Eye (tissue), 1 donor: ENCODE measurements at regions not wholly inside any gene's neighbourhood (a gene's known extent, or its start where the extent isn't known, plus 50 kb on each side); places are given as distances from the start of the nearest gene placed in this dataset.

ENCODE experiments used
- DNase-seq: peaks from one replicate; pipeline ENCODE4 v3.0.0-alpha.2; 2015

- peak; percentile 71 for DNase-seq
Observed at GRCh38 chr10:58971796-58972491, 204.5 kb upstream of the PHYHIPL start.

- peak; percentile 86 for DNase-seq
Observed at GRCh38 chr10:58972576-58973234, 203.7 kb upstream of the PHYHIPL start.

- DNase-seq, result no peak
Observed at GRCh38 chr10:58973235-58973595, 203.2 kb upstream of the PHYHIPL start.

- DNase-seq, result no peak
Observed at GRCh38 chr10:58976254-58976653, 200.2 kb upstream of the PHYHIPL start.

GRCh38 chr10:58979711-58980110 is 196.7 kb upstream of the PHYHIPL start:
- peak; percentile 22 for DNase-seq

GRCh38 chr10:58980826-58981415 is 195.5 kb upstream of the PHYHIPL start:
- peak; percentile 73 for DNase-seq

- peak; percentile 94 for DNase-seq
Observed at GRCh38 chr10:58981846-58982245, 194.6 kb upstream of the PHYHIPL start.

GRCh38 chr10:58982470-58983239 is 193.8 kb upstream of the PHYHIPL start:
- DNase-seq, result peak; percentile 55

GRCh38 chr10:58985216-58985615 is 191.2 kb upstream of the PHYHIPL start:
- DNase-seq, result no peak

GRCh38 chr10:58989486-58990039 is 186.9 kb upstream of the PHYHIPL start:
- no peak for DNase-seq

- no peak for DNase-seq
Observed at GRCh38 chr10:58990693-58991092, 185.8 kb upstream of the PHYHIPL start.

GRCh38 chr10:58991856-58992255 is 184.6 kb upstream of the PHYHIPL start:
- no peak for DNase-seq

- no peak for DNase-seq
Observed at GRCh38 chr10:58992830-58993460, 183.5 kb upstream of the PHYHIPL start.

- peak; percentile 55 for DNase-seq
Observed at GRCh38 chr10:58993480-58994221, 182.8 kb upstream of the PHYHIPL start.

GRCh38 chr10:58994226-58995057 is 182.0 kb upstream of the PHYHIPL start:
- DNase-seq, result no peak

- no peak for DNase-seq
Observed at GRCh38 chr10:58995058-58995596, 181.3 kb upstream of the PHYHIPL start.

- no peak for DNase-seq
Observed at GRCh38 chr10:58996063-58996462, 180.4 kb upstream of the PHYHIPL start.

- DNase-seq, result no peak
Observed at GRCh38 chr10:58996866-58997265, 179.6 kb upstream of the PHYHIPL start.

GRCh38 chr10:58998924-58999713 is 177.3 kb upstream of the PHYHIPL start:
- DNase-seq, result peak; percentile 17
